NCI-H2196 (cell line): ENCODE measurements at regions not wholly inside any gene's neighbourhood (a gene's known extent, or its start where the extent isn't known, plus 50 kb on each side); places are given as distances from the start of the nearest gene placed in this dataset.
"Not testable (repeated sequence)": the region's sequence is repeated elsewhere in the genome, so short reads cannot be mapped to it uniquely, and the experiment has no call there.

Experiments used
- DNase-seq: peaks from one replicate; lab custom pipeline; 2025; ENCODE audit not compliant: unreplicated experiment; lab: John Stamatoyannopoulos, UW

GRCh38 chr12:83321971-83322370 lies 635.3 kb downstream of the TMTC2 start:
- DNase-seq, result no peak

- DNase-seq, result no peak
These were observed 633.6 kb downstream of the TMTC2 start for GRCh38 chr12:83320350-83320749.

DNA sequence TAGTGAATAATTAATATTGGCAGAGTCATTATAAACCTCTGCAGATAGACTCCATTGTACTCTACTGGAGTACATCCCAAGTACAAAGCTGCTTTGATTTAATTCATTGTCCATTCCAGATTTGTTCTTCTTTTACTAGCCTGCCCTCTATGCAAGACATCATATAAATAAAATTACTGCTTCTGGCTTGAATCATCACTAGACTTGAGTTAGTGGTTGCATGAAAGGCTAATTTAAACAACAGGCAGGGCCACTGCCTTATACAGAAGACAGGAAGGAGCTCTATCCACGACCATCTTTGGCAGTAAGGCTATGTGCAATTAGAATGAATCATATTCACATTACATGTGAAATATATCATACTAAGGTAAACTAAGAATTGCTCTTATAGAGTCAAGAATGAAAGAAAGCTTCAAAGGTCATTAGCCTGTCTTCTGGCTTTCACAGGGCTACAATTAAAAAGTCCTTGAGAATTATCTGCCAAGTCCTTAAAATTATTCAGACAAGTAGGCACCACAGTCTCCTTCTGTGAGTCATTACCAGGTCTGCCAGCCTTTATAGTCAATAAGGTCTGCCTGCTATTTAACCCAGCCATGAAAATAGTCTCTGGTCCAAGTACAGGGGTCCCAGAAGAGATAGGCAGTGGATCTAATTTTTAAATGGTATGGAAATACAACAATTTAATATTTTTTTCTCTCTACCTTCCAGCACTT lies 631.8 kb downstream of the TMTC2 start:
- DNase-seq, result no peak

GRCh38 chr12:83317595-83317994 lies 630.9 kb downstream of the TMTC2 start:
- DNase-seq, result no peak

DNA sequence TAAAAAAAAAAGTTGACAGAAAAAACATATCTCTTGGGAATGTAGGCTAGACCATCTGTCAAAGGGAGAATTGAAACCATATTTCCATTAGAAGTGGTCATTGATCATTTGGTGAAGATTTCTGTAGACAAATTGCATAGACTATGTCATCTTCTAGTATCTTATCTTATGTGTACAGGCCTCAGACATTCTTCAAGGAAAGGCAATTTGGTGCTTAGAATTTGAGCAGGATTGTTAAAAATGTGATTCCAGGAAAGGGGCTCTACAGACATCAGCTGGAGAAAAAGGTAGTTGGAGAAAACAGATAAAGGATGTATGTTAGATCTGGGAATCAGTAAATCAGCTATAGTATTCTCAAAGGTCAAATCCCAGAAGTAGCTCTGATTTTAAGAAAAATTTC lies 627.1 kb downstream of the TMTC2 start:
- DNase-seq, result no peak

GRCh38 chr12:83313322-83313721 lies 626.6 kb downstream of the TMTC2 start:
- DNase-seq, result no peak

DNA sequence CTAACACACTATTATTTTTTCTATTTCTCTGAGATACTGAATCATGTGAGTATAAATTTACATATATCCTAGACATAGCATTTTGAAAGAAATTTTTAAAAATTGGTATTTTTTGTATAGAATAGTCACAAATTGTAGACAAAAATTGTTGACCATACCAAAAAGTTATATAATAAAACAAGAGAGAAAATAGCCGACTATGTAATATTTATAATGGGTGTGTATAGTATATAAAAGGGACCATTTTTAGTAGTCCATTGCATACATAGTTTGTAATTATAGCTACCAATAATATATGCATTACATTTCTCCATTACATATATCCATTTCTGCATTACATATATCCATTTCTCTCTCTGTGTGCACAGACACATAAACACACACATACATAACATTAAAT lies 590.2 kb downstream of the TMTC2 start:
- DNase-seq, result no peak

- DNase-seq, result no peak
These were observed 584.5 kb downstream of the TMTC2 start for GRCh38 chr12:83271201-83271600.

DNA sequence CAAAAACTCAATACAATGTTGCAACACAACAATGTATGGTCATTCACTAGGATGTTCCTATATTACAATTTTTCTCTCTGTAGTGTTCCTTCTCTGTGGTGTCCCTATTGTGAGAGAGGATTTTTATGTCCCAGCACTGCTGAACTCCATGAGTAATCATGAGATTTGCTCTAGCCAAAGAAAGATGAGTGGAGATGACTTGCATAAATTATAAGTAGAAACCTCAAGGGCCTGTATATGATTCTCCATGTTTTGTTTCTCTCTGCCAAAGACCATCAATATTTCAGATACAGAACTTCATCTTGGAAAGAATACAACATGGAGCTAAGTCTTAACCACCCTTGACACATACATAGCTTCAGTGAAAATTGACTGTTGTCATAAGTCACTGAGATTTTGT lies 579.1 kb downstream of the TMTC2 start:
- DNase-seq, result no peak

DNA sequence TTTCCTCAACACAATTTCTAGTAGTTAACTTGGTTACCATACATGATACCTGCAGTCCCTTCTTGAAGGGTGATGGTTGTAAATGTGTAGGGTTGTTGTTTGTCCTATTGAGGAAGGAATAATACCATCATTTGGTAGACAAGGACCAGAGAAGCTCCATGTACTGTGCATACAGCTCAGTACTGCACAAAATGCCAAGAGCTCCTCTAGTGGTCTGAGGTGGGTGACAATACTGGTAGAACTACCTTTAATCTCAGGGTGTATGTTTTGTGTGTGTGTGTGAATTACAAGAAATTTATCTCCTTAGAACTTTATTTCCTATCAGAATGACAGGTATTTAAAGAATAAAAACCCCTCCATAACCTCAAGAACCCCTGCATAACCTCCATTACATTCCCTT lies 575.3 kb downstream of the TMTC2 start:
- no peak for DNase-seq

- not testable (repeated sequence) for DNase-seq
These were observed 573.4 kb downstream of the TMTC2 start for GRCh38 chr12:83260126-83260525.

GRCh38 chr12:83257726-83258125 lies 571.0 kb downstream of the TMTC2 start:
- no peak for DNase-seq

- DNase-seq, result no peak
These were observed 569.9 kb downstream of the TMTC2 start for GRCh38 chr12:83256562-83256961.

DNA sequence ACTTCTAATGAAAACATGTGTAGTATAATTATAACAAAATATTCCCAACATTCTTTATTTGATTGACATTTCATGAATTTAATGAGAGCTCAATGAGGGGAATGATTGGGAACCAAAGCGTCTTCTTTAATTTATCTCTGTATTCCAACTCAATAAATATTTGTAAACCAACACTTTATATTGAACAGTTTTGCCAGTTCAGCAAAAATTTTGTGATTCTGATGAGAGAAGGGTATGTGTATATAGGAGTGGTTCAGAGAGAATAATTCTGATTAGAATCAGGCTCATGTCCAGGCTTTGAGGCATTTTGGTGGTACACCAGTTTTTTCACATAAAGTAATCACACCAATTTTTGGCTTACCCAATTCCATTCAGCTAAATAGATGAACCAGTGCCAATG lies 564.2 kb downstream of the TMTC2 start:
- DNase-seq, result no peak

GRCh38 chr12:83245156-83245555 lies 558.5 kb downstream of the TMTC2 start:
- no peak for DNase-seq

DNA sequence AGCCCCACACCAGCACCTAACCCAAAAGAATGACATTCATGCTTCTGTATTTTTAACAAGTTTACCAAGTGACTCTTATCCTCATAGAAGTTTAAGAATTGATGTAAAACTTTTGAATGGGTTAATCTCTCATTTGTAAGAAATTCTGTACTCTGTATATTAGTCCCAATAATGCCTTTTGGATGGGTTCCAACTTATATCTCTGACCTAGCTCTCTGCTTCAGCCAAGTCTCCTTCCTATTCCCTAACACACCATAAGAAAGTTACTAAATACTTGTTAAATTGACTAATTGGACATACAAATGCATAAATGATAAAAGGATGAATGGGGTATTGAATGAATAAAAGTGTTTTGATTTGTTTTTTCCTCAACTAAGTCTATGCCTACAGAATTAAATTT lies 557.3 kb downstream of the TMTC2 start:
- no peak for DNase-seq

GRCh38 chr12:83233987-83234386 lies 547.3 kb downstream of the TMTC2 start:
- DNase-seq, result not testable (repeated sequence)

- DNase-seq, result not testable (repeated sequence)
These were observed 540.3 kb downstream of the TMTC2 start for GRCh38 chr12:83226960-83227359.

- no peak for DNase-seq
These were observed 539.1 kb downstream of the TMTC2 start for GRCh38 chr12:83225806-83226205.

- no peak for DNase-seq
These were observed 537.3 kb downstream of the TMTC2 start for GRCh38 chr12:83224012-83224411.

GRCh38 chr12:83220774-83221173 lies 534.1 kb downstream of the TMTC2 start:
- no peak for DNase-seq

- no peak for DNase-seq
These were observed 529.5 kb downstream of the TMTC2 start for GRCh38 chr12:83216230-83216629.

DNA sequence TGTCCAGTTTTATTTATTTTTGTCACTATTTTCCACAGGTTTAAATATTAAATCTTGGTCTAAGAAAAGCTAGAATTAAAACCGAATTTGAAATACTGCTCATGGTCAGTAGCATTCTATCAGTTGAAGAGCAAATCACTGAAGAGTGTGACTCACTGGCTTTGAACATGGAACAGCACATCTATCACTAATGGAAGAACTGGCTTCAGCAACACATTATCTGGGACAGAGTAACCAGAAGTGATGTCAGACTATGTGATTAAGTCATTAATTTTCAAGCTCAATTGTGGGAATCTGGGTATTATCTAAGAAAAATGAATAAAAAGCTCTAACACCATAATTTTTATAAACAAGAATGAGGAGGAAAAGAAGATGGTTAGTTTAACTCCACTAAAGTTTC lies 527.5 kb downstream of the TMTC2 start:
- DNase-seq, result no peak
